AG09319 (cell line): ENCODE measurements at regions not wholly inside any gene's neighbourhood (a gene's known extent, or its start where the extent isn't known, plus 50 kb on each side); places are given as distances from the start of the nearest gene placed in this dataset.
"Not testable (repeated sequence)": the region's sequence is repeated elsewhere in the genome, so short reads cannot be mapped to it uniquely, and the experiment has no call there.

ENCODE experiments used
- DNase-seq: peaks from one replicate; pipeline ENCODE4 v3.0.0-alpha.2; 2010; ENCODE audit warnings: low read depth; ENCODE audit errors: extremely low read depth
- TF ChIP-seq, protein P1 (sequence below): IDR thresholded peaks from 2 replicates; pipeline ENCODE4 v1.5.1; 2011; ENCODE audit warnings: low read depth, mild to moderate bottlenecking, inconsistent platforms, low read length, moderate library complexity

DNA sequence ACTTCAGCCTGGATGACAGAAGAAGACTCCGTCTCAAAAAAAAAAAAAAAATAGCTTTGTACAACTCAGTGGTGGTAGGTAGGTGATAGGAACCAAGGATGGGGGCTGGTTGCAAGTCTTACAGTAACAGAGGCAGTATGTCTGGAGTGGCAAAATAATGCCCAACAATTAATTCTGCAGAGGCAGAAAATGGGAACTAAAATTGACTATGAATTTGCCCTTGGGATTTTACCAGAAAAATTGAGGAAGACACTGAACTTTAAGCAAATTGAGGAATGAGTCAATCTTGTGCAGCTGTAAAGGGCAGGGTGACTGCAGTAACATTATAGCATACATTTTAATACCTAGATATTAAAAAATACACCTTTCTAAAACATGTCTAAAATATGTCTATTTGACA, 116.1 kb upstream of the FOXN2 start:
- TF ChIP-seq, protein P1, sequence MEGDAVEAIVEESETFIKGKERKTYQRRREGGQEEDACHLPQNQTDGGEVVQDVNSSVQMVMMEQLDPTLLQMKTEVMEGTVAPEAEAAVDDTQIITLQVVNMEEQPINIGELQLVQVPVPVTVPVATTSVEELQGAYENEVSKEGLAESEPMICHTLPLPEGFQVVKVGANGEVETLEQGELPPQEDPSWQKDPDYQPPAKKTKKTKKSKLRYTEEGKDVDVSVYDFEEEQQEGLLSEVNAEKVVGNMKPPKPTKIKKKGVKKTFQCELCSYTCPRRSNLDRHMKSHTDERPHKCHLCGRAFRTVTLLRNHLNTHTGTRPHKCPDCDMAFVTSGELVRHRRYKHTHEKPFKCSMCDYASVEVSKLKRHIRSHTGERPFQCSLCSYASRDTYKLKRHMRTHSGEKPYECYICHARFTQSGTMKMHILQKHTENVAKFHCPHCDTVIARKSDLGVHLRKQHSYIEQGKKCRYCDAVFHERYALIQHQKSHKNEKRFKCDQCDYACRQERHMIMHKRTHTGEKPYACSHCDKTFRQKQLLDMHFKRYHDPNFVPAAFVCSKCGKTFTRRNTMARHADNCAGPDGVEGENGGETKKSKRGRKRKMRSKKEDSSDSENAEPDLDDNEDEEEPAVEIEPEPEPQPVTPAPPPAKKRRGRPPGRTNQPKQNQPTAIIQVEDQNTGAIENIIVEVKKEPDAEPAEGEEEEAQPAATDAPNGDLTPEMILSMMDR, result no peak
- DNase-seq, result no peak

DNA sequence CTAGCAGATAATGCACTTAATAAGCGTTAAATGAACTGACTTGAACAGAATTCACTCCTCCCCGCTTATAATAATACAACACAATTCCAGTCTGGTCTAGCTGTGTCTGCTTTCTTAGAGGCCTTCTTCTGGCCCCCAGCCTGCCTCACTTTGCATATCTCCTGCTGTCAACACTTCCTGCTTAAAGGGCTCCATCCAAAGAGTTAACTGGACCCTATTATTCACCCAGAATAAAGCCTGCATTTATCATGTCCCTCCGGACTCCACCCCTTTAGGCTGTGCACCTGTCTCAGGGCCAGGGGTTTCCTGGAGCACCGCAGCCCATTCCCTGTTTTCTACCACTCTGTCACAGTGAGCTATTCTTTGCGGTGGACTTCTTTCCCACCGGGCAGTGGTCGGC, 115.4 kb upstream of the FOXN2 start:
- TF ChIP-seq, protein P1, result no peak

DNA sequence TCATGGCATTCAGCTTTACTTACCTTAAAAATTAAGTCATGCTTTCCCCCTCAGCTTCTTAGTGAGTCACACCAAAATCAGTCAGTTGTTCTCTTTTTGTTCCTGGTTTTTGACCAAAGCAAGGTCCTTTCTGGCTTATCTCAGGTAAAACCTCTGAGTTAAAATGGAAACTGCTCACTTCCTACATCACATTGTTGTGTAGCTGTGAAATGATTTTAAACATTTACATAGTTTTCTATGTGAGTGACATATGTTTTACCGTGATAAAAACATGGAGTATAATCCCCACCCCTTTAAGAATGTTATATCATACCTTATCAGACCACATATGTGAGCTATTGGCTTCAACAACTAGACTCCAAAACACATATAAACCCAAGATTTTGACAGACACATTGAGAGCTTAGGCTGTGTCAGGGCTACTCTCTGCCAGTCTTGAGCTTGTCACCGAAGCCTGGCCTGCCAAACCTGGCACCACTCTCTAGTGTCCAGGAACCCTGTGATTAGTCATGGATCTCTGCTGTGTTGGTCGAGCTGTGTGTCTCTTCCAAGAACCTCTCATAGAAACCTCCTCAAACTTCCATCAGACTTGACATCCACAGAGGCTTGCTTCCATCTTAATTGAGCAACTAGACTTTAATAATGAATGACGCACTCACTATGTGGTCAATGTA, 113.7 kb upstream of the FOXN2 start:
- TF ChIP-seq, protein P1, result no peak
- no peak for DNase-seq

More for the DNA sequence above, 115.4 kb upstream of the FOXN2 start:
- DNase-seq, result no peak

DNA sequence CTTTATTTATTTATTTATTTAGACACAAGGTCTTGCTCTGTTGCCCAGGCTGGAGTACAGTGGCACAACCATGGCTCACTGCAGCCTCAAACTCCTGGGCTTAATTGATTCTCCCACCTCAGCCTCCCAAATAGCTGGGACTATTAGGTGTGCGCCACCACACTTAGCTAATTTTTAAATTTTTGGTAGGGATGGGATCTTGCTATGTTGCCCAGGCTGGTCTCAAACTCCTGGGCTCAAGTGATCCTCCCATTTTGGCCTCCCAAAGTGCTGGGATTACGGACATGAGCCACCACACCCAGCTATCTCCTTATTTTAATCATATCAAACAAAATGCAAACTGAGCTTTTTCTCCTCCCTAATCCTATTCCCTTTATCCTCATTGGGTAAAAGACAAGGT, 113.0 kb upstream of the FOXN2 start:
- not testable (repeated sequence) for DNase-seq

DNA sequence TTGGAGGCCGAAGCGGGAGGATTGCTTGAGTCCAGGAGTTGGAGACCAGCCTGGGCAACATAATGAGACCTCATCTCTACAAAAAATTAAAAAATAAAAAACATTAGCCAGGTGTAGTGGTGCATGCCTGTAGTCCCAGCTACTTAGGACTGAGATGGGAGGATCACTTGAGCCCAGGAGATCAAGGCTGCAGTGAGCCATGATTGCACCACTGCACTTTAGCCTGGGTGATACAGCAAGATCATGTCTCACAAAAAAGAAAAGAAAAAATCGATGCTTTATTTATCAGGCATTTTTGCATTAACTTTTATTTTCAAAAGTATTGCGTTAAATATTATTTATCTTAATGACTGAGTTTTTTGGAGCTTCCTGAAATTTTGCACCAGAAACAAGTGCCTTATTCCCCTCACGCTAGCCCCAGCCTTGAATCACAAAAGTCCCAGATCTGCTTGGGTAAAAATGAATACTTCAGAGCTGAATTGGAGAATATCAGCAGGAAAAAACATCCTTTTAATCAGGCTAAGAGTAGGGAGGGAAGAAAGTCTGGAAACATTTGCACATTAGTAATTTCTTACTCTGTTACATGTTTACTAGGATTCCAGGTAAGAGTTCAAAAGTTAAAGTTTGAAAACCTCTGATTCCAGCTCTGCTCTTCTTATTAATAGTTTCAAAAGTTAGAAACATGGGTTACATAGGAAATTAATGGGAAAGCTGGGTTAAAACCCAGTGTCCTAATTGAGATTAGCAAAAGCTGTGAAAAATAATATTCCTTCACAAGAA, 111.4 kb upstream of the FOXN2 start:
- DNase-seq, result no peak
- TF ChIP-seq, protein P1, result no peak

DNA sequence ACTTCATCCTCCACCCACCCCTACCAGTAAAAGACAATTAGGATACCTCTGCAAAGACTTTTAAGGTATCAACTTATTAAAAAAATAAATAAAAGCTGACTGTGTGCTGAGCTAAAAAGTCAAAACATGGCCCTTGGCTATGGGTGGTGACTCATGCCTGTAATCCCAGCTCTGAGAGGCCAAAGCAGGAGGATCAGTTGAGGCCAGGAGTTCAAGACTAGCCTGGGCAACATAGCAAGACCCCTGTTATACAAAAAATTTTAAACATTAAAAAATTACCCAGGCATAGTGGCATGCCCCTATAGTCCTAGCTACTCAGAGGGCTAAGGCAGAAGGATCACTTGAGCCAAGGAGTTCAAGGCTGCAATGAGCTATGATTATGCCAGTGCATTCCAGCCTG, 110.8 kb upstream of the FOXN2 start:
- no peak for DNase-seq
- TF ChIP-seq, protein P1, result no peak

DNA sequence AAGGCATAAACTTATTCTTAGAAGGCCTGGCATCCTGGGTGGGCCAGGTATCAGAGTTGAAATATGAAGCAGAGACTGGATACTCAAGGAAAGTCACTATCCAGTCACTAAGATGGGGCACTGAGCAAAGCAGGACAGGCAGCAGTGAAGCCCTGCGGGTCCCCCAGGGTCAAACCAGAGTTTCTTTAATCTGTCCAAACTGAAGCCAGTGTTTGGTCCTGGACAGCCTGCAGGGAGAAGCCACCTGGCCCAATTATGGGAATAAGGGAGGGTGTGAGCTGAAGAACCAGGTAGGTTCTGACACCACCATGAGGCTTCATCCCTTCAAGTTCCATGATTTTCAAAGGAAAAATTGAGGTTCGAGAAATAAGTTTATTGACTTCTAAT, 109.7 kb upstream of the FOXN2 start:
- TF ChIP-seq, protein P1, result no peak
- no peak for DNase-seq
